ENCODE measurements at regions not wholly inside any gene's neighbourhood (a gene's known extent, or its start where the extent isn't known, plus 50 kb on each side); places are given as distances from the start of the nearest gene placed in this dataset.

DNA sequence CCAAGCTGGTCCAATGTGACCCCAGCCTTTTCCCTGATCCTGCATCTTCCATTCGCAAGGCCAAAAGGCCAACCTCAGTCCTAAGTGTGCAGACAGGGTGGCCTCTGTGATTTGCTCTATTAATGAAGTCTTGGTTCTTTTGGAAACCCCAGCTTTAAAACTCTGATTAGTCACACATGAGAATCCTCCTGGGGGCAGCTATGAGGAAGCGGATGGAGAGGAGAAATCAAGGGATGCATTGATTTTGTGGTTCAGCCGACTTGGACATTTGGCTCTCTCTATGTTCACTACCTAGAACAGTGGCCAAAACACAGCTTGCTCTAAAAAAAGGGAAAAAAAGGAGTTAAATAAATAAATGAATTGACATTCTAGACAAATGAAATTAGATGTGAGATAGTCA, 98.6 kb upstream of the USP47 start:
- ChIA-PET POLR2A (no interaction called here), CTCF (no interaction called here)
- Histone ChIP-seq H3K4me1 (ENCODE audit: control insufficient read depth, insufficient read depth, low read length) (no peaks in the 10 kb centered on the region; the same call in 1 of the 2 replicates), H3K36me3 (ENCODE audit: control insufficient read depth, insufficient read depth, low read length) (no peaks in the 10 kb centered on the region), H3K4me3 (ENCODE audit: low read depth in 2 of 2, low read length in 2 of 2) (no peak overlapping the region), H3K27ac (ENCODE audit: low read length) (no peak overlapping the region), H3K27me3 (ENCODE audit: control insufficient read depth, insufficient read depth, low read length) (peaks cover 10% of the 10 kb centered on the region), H3K9me3 (ENCODE audit: control insufficient read depth, insufficient read depth, low read depth, low read length) (no peaks in the 10 kb centered on the region)
- DNase-seq (ENCODE audit: low read depth, low spot score) (no peak), ATAC-seq (no peak)
- BruUV-seq (replicated peaks) = no TSS peak
- TF ChIP-seq TCF7L2 (IDR thresholded peaks at IDR 0.05; ENCODE audit: low read depth, low read length) (no peak), SIN3A (IDR thresholded peaks at IDR 0.05; ENCODE audit: borderline replicate concordance, insufficient read depth, low read depth, low read length) (no peak), POLR2AphosphoS5 (IDR thresholded peaks at IDR 0.05; ENCODE audit: low read depth, low read length) (no peak), CTCF (IDR thresholded peaks at IDR 0.05) (no peak)
- TF ChIP-seq, protein P1, sequence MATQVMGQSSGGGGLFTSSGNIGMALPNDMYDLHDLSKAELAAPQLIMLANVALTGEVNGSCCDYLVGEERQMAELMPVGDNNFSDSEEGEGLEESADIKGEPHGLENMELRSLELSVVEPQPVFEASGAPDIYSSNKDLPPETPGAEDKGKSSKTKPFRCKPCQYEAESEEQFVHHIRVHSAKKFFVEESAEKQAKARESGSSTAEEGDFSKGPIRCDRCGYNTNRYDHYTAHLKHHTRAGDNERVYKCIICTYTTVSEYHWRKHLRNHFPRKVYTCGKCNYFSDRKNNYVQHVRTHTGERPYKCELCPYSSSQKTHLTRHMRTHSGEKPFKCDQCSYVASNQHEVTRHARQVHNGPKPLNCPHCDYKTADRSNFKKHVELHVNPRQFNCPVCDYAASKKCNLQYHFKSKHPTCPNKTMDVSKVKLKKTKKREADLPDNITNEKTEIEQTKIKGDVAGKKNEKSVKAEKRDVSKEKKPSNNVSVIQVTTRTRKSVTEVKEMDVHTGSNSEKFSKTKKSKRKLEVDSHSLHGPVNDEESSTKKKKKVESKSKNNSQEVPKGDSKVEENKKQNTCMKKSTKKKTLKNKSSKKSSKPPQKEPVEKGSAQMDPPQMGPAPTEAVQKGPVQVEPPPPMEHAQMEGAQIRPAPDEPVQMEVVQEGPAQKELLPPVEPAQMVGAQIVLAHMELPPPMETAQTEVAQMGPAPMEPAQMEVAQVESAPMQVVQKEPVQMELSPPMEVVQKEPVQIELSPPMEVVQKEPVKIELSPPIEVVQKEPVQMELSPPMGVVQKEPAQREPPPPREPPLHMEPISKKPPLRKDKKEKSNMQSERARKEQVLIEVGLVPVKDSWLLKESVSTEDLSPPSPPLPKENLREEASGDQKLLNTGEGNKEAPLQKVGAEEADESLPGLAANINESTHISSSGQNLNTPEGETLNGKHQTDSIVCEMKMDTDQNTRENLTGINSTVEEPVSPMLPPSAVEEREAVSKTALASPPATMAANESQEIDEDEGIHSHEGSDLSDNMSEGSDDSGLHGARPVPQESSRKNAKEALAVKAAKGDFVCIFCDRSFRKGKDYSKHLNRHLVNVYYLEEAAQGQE (IDR thresholded peaks at IDR 0.05; ENCODE audit: insufficient read depth in 1 of 2, low read depth in 2 of 2, low read length in 1 of 2) = no peak
- in situ Hi-C loops (cut with HindIII; ENCODE audit: low pct_unique_long_range_greater_than_20kb, low sequenced_read_pairs) (no loop called here), intact Hi-C loops (cut with micrococcal nuclease; ENCODE audit: unreplicated experiment) (no loop called here)

GRCh38 chr11:11742486-11742885, 99.3 kb upstream of the USP47 start:
- Histone ChIP-seq H3K27ac (ENCODE audit: low read length) (no peak overlapping the region), H3K4me3 (ENCODE audit: low read depth in 2 of 2, low read length in 2 of 2) (no peak overlapping the region), H3K27me3 (ENCODE audit: control insufficient read depth, insufficient read depth, low read length) (peaks cover 10% of the 10 kb centered on the region), H3K4me1 (ENCODE audit: control insufficient read depth, insufficient read depth, low read length) (no peaks in the 10 kb centered on the region; the same call in 1 of the 2 replicates), H3K9me3 (ENCODE audit: control insufficient read depth, insufficient read depth, low read depth, low read length) (no peaks in the 10 kb centered on the region), H3K36me3 (ENCODE audit: control insufficient read depth, insufficient read depth, low read length) (no peaks in the 10 kb centered on the region)
- in situ Hi-C loops (cut with HindIII; ENCODE audit: low pct_unique_long_range_greater_than_20kb, low sequenced_read_pairs) (no loop called here), intact Hi-C loops (cut with micrococcal nuclease; ENCODE audit: unreplicated experiment) (no loop called here)
- POLR2A ChIA-PET = no interaction called here
- ATAC-seq (no peak), DNase-seq (ENCODE audit: low read depth, low spot score) (no peak)
- no peak for TF ChIP-seq CTCF (IDR thresholded peaks at IDR 0.05)
- no peak for TF ChIP-seq POLR2AphosphoS5 (IDR thresholded peaks at IDR 0.05; ENCODE audit: low read depth, low read length)
- TF ChIP-seq TCF7L2 (IDR thresholded peaks at IDR 0.05; ENCODE audit: low read depth, low read length) = no peak
- TF ChIP-seq, protein P1 (IDR thresholded peaks at IDR 0.05; ENCODE audit: insufficient read depth in 1 of 2, low read depth in 2 of 2, low read length in 1 of 2) = no peak
- no peak for TF ChIP-seq SIN3A (IDR thresholded peaks at IDR 0.05; ENCODE audit: borderline replicate concordance, insufficient read depth, low read depth, low read length)
- CTCF ChIA-PET = no interaction called here
- BruUV-seq (replicated peaks) = no TSS peak
